HTERT RPE-1 (cell line): ENCODE measurements at regions not wholly inside any gene's neighbourhood (a gene's known extent, or its start where the extent isn't known, plus 50 kb on each side); places are given as distances from the start of the nearest gene placed in this dataset.

ENCODE experiments used
- in situ Hi-C: fragments of 300-500 bp; cut with MboI; formaldehyde crosslinking; loops from 4 replicates; pipeline ENCODE4 v1.14.3; 2020; ENCODE audit warnings: low sequenced_read_pairs

- in situ Hi-C loops = no loop called here
These were observed 132.9 kb downstream of the MBL2 start for GRCh38 chr10:52639652-52640051.

DNA sequence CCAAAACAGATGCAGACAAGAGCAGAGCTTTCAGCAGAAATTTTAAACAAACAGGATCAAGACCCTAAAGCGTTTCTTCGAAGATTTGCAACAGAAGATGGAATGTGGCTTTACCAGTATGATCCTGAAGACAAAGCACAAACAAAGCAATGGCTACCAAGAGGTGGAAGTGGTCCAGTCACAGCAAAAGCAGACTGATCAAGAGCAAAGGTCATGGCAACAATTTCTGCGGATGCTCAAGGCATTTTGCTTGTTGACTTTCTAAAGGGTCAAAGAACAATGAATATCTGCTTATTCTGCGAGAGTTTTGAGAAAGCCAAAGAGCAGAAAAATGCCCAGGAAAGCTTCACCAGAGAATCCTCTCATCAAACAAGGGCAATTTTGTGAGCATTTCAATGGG is 130.4 kb downstream of the MBL2 start:
- in situ Hi-C loops = no loop called here

DNA sequence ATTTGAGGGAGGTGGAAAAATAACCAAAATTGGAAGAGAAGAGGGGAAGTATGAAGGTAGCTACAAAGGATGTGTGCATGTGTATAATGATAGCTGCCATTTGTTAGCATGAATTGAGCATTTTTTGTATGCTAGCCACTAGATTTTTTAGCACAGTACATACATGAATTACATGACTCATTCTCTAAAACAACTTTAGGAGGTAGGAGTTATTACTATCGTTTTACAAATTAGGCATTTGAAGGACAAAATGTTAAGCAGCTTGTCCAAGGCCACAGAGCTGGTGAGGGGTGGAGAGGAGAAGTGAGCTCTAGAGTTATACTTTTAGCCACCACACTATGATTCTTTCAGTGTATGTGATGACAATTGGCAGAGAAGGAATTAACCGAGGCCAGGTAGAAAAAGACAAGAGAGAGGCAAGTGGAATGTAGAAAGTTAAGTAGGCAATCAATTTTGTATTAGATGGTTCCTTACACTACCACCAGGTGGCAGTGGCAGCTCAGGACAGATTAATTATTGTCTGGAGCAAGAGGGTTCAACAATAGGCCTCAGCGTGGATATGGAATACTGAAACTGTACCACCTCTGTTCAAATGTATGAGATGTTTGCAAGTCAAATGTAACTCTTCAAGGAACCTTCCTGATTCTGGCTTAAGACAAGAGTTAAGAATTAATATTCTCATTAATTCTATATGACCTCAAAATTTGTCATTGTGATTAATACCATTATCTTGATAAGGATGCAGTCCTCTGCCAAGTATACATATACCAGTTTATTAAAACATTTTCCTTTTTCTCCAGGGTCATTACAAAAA is 128.0 kb downstream of the MBL2 start:
- in situ Hi-C loops = no loop called here

- in situ Hi-C loops = no loop called here
These were observed 127.3 kb downstream of the MBL2 start for GRCh38 chr10:52645187-52645758.

GRCh38 chr10:52649511-52649910 is 123.1 kb downstream of the MBL2 start:
- in situ Hi-C loops = no loop called here

- in situ Hi-C loops = no loop called here
These were observed 121.7 kb downstream of the MBL2 start for GRCh38 chr10:52650873-52651272.

DNA sequence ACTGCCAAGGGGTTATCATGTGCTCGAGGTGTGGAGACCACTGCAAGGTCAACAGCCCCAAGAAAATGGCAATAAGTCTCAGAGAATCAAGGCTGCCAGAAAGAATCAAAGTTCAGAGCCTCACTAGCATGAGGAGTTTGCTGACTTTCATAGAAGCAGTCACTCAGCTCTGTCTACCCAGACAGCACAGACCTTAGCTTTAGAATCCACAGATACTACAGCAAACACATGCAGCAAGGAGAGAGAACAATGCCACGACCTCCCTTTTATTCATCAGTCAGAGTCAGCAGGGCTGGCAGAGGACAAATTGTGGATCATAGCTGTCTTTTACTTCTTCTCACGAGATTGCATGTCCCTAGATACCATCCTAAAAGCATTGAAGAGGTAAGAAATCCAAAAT is 121.3 kb downstream of the MBL2 start:
- in situ Hi-C loops = no loop called here

GRCh38 chr10:52652431-52653262 is 119.9 kb downstream of the MBL2 start:
- in situ Hi-C loops = no loop called here

DNA sequence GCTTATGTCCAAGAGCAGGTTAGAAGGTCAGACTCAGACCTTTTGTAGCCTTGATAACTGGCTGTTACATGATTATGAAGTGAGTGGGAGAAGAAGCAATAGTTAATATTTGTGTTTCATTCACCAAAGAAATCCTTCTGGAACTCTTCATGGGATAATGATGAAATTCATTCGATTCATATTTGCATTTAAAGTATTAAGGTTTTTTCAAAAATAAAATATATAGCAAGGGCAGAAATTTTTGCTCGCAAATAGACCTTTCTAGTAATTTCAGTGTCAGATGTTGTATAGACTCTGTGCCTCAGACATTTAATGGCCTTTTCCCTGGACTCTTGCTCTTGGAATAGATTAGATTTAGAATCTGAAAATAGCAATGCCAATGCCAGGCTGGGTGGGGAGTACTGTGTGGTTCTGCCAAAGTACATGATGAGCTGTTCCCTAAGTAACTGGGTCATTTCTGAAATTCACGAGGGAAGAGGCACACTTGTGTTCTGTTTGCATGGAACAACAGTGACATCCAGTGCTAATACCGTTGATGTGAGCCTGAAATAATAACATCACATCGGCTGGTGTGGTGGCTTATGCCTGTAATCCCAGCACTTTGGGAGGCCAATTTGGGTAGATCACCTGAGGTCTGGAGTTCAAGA is 119.2 kb downstream of the MBL2 start:
- in situ Hi-C loops = no loop called here

- in situ Hi-C loops = no loop called here
These were observed 118.4 kb downstream of the MBL2 start for GRCh38 chr10:52654201-52654600.

GRCh38 chr10:52658112-52658511 is 114.5 kb downstream of the MBL2 start:
- in situ Hi-C loops = no loop called here

DNA sequence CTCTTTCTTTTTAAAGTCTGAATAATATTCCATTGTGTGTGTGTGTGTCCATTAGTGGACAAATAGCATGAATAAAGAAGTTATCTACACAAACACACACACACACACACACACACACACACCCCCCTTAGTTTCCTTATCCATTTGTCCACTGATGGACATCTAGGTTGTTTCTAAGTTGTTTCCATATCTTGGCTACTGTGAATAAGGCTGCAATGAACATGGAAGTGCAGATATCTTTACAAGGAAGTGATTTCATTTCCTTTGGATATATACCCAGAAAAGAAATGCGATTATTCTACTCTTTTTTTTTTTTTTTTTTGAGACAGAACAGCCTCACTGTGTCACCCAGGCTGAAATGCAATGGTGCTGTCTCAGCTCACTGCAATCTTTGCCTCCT is 113.5 kb downstream of the MBL2 start:
- in situ Hi-C loops = no loop called here

GRCh38 chr10:52662256-52662655 is 110.3 kb downstream of the MBL2 start:
- in situ Hi-C loops = no loop called here

DNA sequence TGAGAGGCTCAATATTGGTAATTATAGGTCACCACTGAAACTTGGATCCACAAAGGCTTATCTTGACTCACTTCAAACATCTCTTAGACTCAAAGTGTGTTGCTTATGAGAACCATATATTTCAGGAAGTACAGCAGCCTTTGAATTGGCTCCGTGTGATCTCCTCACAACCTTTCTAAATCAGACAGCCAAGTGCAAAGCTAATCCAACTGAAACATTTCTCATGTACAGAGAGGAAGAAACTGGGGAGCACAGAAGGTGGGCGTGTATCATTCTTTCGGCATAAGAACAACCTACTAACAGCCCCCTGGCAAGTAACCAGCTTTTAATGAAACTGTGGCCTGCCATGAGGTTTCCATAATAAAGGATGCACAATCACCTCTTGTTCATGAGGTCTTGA is 109.4 kb downstream of the MBL2 start:
- in situ Hi-C loops = no loop called here

DNA sequence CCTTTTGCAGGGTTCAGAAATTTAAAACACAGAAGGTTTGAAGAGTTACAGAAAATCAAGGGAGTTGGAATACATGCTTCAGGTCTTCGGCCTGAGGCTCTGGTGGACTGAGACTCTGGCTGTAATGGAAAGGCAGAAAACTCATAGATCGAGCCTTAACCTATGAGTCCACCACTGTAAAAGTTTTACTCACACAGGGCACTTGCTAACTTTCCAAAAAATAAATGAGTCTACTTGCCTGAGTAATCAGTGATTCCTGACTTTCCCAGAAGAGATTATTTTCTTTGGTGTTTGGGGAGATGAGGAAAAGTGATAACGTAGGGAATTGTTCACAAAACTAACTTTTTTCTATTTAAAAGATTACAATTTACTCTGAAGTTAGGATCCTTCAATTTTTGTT is 108.0 kb downstream of the MBL2 start:
- in situ Hi-C loops = no loop called here

GRCh38 chr10:52665821-52666220 is 106.8 kb downstream of the MBL2 start:
- in situ Hi-C loops = no loop called here

DNA sequence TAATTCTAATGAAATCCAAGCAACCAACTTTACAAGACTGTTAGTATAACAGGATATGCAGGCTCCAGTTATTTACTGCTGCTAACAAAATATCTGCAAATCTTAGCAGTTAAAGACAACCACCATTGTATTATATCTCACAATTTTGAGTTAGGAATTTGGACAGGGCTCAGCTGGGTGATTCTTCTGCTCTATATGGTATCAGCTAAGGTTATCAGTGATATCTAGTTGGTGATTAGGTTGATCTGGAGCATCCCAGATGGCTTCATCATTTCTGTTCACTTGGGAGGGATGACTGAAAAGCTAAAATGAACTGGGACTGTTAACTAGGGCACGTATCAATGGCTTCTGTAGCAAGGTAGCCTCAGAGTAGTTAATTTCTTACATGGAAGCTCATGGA is 105.7 kb downstream of the MBL2 start:
- in situ Hi-C loops = no loop called here

DNA sequence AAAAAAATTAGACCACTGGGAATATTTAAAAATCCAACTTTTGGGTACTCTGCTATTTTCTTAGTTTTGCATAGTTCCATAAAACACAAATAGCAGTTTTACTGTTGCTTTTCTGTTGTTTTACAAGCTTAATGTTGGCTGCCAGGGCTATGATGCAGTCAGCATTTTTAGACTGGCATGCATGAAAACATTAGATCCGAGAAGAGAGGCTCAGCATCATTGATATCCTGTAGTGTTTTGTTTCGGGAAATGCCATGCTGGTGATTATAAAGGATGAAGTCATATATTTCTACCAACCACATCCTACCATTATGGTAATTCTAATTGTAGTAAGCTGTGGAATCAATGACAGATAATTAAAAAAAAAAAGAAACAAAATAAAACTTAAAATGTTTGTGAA is 104.6 kb downstream of the MBL2 start:
- in situ Hi-C loops = no loop called here

- in situ Hi-C loops = no loop called here
These were observed 99.7 kb downstream of the MBL2 start for GRCh38 chr10:52672880-52673279.

DNA sequence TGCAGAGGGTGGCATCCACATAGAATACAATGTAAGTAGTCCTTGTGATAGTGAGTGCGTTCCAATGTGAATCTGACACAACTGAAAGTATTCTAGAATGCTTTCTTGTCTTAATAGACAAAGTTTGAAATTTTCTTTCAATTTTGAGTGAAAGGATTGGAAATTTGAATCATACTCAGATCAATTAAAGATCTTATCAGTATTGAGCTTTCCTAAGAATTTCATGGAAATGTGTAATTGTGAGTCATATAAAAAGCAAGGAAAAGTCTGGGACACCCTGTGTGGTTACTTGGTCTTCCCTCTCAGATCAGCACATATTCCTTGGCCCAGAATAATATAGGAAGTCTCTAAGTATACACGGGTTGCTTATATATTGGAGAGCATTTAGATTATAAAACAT is 99.1 kb downstream of the MBL2 start:
- in situ Hi-C loops = no loop called here

DNA sequence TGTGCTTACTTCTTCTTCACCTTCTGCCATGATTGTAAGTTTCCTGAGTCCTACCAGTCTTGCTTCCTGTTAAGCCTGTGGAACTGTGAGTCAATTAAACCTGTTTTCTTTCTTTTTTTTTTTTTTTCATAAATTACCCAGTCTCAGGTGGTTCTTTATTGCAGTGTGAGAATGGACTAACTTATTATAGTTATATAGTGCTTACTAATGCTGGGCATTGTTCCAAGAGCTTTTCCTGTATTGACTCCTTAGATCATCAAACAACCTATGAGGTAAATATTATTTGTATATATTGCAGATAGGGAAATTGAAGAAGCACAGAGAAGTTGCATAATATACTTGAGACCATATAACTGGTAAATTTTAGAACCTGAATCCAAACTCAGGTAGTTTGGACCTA is 98.1 kb downstream of the MBL2 start:
- in situ Hi-C loops = no loop called here
